ENCODE measurements at regions not wholly inside any gene's neighbourhood (a gene's known extent, or its start where the extent isn't known, plus 50 kb on each side); places are given as distances from the start of the nearest gene placed in this dataset.

DNA sequence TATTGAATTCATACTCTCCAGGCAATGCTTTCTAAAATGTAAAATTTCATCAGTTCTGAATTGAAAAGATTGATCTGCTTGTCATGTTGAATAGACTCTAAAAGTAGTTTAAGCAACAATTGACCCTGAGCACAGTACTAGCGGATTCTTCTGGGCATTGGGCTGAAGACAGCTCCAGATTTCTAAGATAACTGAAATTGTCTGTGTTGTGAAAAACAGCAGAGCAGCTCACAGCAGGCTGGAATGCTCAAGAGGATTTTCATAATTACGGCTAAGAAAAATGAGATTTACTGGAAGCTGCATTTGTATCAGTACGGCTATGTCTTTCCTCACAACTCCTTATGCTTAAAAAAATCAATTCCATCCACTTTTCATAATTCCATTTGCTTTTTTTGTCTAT is 373.7 kb downstream of the HACE1 start:
- TF ChIP-seq, protein P1, sequence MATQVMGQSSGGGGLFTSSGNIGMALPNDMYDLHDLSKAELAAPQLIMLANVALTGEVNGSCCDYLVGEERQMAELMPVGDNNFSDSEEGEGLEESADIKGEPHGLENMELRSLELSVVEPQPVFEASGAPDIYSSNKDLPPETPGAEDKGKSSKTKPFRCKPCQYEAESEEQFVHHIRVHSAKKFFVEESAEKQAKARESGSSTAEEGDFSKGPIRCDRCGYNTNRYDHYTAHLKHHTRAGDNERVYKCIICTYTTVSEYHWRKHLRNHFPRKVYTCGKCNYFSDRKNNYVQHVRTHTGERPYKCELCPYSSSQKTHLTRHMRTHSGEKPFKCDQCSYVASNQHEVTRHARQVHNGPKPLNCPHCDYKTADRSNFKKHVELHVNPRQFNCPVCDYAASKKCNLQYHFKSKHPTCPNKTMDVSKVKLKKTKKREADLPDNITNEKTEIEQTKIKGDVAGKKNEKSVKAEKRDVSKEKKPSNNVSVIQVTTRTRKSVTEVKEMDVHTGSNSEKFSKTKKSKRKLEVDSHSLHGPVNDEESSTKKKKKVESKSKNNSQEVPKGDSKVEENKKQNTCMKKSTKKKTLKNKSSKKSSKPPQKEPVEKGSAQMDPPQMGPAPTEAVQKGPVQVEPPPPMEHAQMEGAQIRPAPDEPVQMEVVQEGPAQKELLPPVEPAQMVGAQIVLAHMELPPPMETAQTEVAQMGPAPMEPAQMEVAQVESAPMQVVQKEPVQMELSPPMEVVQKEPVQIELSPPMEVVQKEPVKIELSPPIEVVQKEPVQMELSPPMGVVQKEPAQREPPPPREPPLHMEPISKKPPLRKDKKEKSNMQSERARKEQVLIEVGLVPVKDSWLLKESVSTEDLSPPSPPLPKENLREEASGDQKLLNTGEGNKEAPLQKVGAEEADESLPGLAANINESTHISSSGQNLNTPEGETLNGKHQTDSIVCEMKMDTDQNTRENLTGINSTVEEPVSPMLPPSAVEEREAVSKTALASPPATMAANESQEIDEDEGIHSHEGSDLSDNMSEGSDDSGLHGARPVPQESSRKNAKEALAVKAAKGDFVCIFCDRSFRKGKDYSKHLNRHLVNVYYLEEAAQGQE (IDR thresholded peaks at IDR 0.05; ENCODE audit: low read depth), result no peak
- no peak for TF ChIP-seq CEBPB (IDR thresholded peaks at IDR 0.05)
- no peak for TF ChIP-seq YY1 (IDR thresholded peaks at IDR 0.05; ENCODE audit: low read depth)
- no peak for TF ChIP-seq RAD21 (IDR thresholded peaks at IDR 0.05; ENCODE audit: low read depth)
- TF ChIP-seq, protein P2, sequence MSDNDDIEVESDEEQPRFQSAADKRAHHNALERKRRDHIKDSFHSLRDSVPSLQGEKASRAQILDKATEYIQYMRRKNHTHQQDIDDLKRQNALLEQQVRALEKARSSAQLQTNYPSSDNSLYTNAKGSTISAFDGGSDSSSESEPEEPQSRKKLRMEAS (IDR thresholded peaks at IDR 0.05), result no peak
- no peak for TF ChIP-seq TAF1 (IDR thresholded peaks at IDR 0.05; ENCODE audit: low read depth)

Data from Ishikawa (cell line).